ENCODE measurements at regions not wholly inside any gene's neighbourhood (a gene's known extent, or its start where the extent isn't known, plus 50 kb on each side); places are given as distances from the start of the nearest gene placed in this dataset.
"Not testable (repeated sequence)": the region's sequence is repeated elsewhere in the genome, so short reads cannot be mapped to it uniquely, and the experiment has no call there.

DNA sequence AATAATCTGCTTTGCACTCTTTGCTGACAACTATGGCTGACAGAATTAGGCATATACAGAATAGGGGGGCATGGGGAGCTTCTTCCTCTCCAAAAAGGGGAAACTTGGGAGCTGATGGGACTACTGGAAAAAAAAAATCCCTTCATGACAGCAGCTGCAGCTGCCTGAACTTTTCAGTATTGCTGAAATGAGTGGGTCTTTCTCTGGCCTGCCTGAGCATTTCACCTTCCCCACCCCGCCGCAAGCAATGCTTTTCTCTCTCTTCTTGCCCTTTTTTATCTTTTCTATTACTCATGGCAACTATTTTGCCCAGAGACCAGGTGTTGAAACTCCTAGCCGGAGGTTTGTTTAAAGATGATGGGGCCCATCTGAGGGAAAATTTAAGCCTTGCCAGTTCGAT lies 244.9 kb downstream of the SEMA3D start:
- no peak for DNase-seq (ENCODE audit: low spot score)
- H3K4me3 ChIP-seq: no peak overlapping the region
- TF ChIP-seq, protein P1, sequence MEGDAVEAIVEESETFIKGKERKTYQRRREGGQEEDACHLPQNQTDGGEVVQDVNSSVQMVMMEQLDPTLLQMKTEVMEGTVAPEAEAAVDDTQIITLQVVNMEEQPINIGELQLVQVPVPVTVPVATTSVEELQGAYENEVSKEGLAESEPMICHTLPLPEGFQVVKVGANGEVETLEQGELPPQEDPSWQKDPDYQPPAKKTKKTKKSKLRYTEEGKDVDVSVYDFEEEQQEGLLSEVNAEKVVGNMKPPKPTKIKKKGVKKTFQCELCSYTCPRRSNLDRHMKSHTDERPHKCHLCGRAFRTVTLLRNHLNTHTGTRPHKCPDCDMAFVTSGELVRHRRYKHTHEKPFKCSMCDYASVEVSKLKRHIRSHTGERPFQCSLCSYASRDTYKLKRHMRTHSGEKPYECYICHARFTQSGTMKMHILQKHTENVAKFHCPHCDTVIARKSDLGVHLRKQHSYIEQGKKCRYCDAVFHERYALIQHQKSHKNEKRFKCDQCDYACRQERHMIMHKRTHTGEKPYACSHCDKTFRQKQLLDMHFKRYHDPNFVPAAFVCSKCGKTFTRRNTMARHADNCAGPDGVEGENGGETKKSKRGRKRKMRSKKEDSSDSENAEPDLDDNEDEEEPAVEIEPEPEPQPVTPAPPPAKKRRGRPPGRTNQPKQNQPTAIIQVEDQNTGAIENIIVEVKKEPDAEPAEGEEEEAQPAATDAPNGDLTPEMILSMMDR (IDR thresholded peaks at IDR 0.05): no peak
- no peak overlapping the region for H3K27ac ChIP-seq

DNA sequence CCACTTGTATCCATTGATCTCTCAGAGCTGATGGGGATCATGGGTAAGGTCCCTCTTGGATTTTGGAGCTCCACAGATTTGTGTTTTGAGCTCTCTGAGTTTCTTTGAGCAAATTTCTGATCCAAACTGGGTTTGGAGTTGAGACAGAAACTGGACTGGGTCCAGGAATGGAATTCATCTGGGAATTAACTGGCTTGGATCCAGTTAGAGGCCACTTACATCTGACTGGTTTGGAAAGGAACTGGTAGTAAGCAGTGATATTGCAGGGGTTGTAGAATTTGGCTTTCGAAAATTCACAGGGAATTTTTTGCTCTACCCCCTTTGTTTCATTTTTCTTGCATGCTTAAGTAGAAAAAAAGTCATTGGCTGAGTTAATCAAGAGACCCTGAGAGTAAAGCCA lies 245.6 kb downstream of the SEMA3D start:
- Histone ChIP-seq H3K27ac (no peak overlapping the region), H3K4me3 (no peak overlapping the region)
- TF ChIP-seq, protein P1 (IDR thresholded peaks at IDR 0.05): no peak
- no peak for DNase-seq (ENCODE audit: low spot score)

DNA sequence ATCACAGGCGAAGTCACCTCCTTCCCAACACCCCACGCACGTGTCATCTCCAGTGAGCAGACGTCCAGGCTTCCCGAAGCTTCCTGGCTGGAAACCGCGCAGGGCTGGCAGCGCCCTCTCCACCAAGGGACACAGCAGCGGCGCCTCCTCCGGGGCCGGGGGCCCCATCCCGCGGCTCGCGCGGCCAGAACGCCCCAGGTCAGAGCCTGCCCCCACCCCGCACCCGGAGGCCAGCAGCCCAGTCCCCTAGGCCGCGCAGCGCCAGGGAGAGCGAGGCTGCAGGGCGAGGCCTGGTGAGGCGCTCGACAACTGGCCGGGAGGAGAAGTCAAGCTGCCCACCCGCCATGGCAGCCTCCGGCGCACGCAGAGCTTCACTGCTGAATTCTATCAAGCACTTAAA lies 247.0 kb downstream of the SEMA3D start:
- H3K27ac ChIP-seq: no peak overlapping the region
- DNase-seq (ENCODE audit: low spot score): no peak
- TF ChIP-seq, protein P1 (IDR thresholded peaks at IDR 0.05): no peak
- H3K4me3 ChIP-seq: no peak overlapping the region

DNA sequence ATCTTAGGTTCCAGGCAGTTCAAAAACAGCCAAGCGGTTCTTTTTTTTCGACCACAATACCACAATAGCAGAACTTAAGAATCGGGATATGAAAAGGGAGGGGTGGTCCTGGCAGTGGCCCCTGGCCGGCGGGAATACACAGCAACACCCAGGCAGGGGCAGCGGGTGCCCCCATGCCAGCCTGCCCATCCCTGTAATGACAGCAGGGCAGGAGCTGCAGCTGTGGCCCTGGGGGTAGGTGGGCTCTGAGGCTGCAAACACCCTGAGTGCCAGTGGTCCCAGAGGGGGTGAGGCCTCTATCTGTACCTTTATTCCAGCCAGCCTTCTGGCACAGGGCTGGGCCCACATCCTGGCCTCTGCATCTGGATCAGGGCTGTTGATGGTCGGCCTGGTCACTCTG lies 247.4 kb downstream of the SEMA3D start:
- no peak overlapping the region for H3K27ac ChIP-seq
- H3K4me3 ChIP-seq: no peak overlapping the region
- no peak for DNase-seq (ENCODE audit: low spot score)
- TF ChIP-seq, protein P1 (IDR thresholded peaks at IDR 0.05): no peak

DNA sequence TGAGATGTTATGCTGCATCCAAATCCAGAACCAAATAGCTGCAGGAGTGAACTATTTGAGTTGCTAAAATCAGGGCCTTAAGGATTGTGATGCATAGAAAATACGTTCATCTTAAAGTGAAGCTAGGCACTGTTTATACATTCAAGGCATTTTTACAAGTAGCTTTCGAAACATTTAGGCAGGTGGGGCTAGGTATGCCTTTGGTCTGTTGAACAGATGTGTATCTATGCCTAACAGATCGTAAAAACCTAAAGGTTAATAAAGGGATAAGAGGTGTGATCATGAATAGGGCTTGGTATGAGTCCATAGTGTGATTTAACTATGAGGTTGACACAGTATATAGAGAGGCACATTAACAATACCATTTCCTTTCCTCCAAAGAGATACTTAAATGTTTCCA lies 262.5 kb downstream of the SEMA3D start:
- TF ChIP-seq, protein P1 (IDR thresholded peaks at IDR 0.05): no peak
- Histone ChIP-seq H3K4me3 (no peak overlapping the region), H3K27ac (no peak overlapping the region)
- no peak for DNase-seq (ENCODE audit: low spot score)

DNA sequence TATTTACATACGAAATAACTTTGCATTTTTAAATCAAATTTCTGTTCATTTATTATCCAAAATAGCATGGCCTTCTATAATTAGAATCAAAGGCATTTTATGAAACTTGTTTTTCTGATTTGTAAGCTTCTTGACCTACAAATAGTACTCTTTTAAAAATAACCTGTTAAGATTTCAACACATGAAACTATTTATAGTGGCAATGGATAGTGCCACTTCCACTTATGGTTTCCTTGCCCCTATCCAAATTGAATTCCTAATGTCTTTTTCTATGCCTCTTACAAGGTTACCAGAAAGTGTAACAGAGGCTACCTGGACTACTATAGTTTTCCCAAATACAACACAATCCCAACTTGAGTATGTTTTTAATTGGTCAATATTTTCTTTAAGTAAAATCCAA lies 263.5 kb downstream of the SEMA3D start:
- no peak overlapping the region for H3K27ac ChIP-seq

DNA sequence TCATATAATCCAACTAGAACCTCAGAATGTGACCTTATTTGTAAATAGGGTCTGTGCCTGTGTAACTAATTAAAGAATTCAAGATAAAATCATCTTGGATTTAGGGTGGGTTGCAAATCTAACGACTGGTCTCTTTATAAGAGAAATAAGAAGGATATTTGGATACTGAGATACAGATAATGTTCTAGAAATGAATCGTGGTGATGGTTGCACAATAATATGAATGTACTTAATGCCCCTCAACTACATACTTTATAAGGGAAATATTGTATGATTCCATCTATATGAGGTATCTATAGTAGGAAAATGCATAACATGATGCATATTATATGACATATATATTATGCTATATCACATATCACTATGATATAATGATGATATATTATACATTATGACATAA lies 265.7 kb downstream of the SEMA3D start:
- TF ChIP-seq, protein P1 (IDR thresholded peaks at IDR 0.05): no peak
- DNase-seq (ENCODE audit: low spot score): no peak
- no peak overlapping the region for H3K27ac ChIP-seq
- no peak overlapping the region for H3K4me3 ChIP-seq

More for the DNA sequence above, 263.5 kb downstream of the SEMA3D start:
- DNase-seq (ENCODE audit: low spot score): no peak
- TF ChIP-seq, protein P1 (IDR thresholded peaks at IDR 0.05): no peak
- no peak overlapping the region for H3K4me3 ChIP-seq

DNA sequence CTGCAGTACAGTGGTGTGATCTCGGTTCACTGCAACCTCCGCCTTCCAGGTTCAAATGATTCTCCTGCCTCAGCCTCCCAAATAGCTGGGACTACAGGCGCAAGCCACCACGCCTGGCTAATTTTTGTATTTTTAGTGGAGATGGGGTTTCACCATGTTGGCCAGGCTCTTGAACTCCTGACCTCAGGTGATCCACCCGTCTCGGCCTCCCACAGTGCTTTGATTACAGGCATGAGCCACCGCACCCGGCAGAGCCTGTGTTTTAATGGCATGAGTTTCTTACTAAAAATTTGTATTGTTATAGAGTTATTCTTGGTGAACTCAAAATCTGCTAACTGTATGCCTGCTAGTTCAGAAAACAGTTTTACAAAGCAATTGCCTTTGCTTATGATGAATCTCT lies 269.9 kb downstream of the SEMA3D start:
- DNase-seq (ENCODE audit: low spot score); H3K27ac ChIP-seq; H3K4me3 ChIP-seq: not testable (repeated sequence)
